ENCODE measurements at regions not wholly inside any gene's neighbourhood (a gene's known extent, or its start where the extent isn't known, plus 50 kb on each side); places are given as distances from the start of the nearest gene placed in this dataset.
"Not testable (repeated sequence)": the region's sequence is repeated elsewhere in the genome, so short reads cannot be mapped to it uniquely, and the experiment has no call there.

DNA sequence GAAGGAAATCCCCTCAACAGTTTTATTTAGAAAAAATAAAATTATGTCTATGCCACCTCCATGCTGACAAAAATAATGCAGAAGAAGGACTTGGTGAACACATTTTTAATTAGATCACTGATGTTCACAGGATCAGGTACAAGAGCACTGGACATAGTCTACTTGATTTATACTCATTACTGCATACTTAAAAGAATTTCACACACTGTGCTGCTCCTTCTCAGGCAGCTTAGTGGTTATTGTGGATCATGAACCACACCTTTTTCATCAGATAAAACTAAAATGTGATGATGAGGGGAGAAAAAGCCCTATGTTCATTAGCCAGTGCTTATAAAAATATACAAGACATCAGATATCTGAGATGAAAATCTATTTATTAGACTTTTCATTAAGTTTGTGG, 103.3 kb upstream of the DPH5 start:
- TF ChIP-seq, protein P1, sequence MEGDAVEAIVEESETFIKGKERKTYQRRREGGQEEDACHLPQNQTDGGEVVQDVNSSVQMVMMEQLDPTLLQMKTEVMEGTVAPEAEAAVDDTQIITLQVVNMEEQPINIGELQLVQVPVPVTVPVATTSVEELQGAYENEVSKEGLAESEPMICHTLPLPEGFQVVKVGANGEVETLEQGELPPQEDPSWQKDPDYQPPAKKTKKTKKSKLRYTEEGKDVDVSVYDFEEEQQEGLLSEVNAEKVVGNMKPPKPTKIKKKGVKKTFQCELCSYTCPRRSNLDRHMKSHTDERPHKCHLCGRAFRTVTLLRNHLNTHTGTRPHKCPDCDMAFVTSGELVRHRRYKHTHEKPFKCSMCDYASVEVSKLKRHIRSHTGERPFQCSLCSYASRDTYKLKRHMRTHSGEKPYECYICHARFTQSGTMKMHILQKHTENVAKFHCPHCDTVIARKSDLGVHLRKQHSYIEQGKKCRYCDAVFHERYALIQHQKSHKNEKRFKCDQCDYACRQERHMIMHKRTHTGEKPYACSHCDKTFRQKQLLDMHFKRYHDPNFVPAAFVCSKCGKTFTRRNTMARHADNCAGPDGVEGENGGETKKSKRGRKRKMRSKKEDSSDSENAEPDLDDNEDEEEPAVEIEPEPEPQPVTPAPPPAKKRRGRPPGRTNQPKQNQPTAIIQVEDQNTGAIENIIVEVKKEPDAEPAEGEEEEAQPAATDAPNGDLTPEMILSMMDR (conservative IDR thresholded peaks at IDR 0.05; ENCODE audit: low read length) = no peak
- DNase-seq (ENCODE audit: low read depth) = no peak
- no peak overlapping the region for H3K4me3 ChIP-seq (ENCODE audit: low read length)

DNA sequence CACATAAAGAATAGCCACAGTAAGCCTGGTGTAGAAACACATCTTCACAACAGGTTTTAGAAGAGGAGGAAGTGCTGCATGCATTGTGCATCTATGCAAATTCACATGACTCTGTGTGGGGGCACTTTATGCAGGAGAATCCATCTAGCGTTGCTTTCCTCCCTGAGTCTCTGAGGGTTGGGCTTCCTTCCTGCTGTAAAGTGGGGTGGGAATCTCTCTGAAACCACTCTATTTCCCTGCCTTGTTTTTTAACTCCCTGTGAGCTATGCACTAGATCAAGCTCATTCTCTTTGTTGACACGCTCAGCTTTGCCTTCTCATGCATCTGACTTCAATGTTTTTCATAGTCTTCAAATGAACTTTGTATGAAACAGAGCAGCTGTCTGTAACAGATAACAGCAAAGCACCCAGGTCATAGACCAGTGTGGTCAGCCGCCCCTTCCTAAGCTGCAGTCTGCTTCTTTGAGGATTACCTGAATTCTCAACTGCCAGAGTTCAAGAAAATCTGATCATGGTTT, 102.7 kb upstream of the DPH5 start:
- DNase-seq (ENCODE audit: low read depth) = no peak
- no peak overlapping the region for H3K4me3 ChIP-seq (ENCODE audit: low read length)
- TF ChIP-seq, protein P1 (conservative IDR thresholded peaks at IDR 0.05; ENCODE audit: low read length) = no peak

DNA sequence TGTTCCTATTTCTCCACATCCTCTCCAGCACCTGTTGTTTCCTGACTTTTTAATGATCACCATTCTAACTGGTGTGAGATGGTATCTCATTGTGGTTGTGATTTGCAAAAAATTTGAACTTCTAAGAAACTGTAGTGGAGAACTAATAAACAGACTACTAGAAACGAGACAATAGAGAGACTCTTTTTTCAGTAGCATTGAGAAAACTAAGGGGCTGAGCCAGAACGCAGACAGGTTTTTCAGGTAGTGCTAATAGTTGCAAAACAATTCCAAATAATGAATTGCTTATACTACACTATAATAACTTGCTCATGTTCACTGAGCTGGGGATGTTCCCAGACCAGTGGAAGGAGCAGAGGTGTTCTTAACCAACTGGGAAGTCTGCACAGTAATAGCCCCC, 98.8 kb upstream of the DPH5 start:
- H3K4me3 ChIP-seq (ENCODE audit: low read length) = no peak overlapping the region
- no peak for DNase-seq (ENCODE audit: low read depth)
- TF ChIP-seq, protein P1 (conservative IDR thresholded peaks at IDR 0.05; ENCODE audit: low read length) = no peak

DNA sequence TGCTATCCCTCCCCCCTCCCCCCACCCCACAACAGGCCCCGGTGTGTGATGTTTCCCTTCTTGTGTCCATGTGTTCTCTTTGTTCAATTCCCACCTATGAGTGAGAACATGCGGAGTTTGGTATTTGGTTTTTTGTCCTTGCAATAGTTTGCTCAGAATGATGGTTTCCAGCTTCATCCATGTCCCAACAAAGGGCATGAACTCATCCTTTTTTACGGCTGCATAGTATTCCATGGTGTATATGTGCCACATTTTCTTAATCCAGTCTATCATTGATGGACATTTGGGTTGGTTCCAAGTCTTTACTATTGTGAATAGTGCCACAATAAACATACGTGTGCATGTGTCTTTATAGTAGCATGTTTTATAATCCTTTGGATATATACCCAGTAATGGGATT, 98.3 kb upstream of the DPH5 start:
- not testable (repeated sequence) for H3K4me3 ChIP-seq (ENCODE audit: low read length); DNase-seq (ENCODE audit: low read depth)

DNA sequence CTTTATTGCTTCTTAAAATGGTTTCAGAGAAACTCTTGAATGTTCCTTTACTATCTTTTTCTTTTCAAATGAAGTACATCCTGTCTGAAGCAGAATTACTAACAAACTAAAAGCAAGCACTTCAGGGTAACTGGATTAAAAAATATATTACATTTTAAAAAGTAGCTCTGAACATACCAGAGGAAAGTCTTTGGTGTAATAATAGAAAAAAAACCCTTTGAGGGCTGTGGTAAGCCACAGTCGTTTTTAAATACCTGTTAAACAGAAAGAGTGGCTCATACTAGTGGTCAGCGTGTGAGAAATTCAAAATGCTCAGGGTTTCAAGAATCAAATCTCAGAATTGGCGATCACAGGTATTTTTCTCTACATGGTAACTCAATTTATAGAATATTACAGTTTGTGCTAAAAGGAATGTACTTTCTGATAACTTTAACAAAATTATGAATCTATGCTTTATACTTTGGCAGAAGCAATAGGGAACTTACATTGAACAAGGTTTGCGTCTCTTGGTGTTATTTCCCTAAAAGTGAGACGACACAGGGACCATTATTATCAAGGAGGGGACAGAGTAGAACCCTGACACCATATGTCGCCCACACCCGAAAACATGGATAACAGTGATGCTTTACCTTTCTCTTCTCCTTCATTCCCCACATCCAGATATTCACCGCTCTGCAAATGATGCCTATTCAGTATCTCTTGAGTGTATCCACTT, 97.0 kb upstream of the DPH5 start:
- no peak overlapping the region for H3K4me3 ChIP-seq (ENCODE audit: low read length)
- TF ChIP-seq, protein P1 (conservative IDR thresholded peaks at IDR 0.05; ENCODE audit: low read length) = no peak
- no peak for DNase-seq (ENCODE audit: low read depth)

DNA sequence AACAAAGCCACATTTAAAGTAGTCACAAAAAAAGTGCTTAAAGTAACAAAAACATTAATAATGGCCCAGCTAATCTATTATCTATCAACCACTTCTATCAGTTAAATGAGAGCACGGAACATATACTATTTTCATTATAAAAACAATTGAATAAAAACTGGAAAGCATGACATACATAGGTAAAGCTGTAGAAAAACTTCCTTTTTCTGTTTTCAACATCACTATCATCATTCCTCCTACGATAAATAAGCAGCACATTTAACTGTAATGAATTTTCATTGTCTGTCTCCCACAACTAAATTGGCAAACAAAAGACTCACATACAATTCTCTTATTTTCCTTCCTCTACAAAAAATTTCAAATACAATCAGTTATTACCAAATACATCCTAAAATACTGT, 96.4 kb upstream of the DPH5 start:
- TF ChIP-seq, protein P1 (conservative IDR thresholded peaks at IDR 0.05; ENCODE audit: low read length) = no peak
- no peak for DNase-seq (ENCODE audit: low read depth)

DNA sequence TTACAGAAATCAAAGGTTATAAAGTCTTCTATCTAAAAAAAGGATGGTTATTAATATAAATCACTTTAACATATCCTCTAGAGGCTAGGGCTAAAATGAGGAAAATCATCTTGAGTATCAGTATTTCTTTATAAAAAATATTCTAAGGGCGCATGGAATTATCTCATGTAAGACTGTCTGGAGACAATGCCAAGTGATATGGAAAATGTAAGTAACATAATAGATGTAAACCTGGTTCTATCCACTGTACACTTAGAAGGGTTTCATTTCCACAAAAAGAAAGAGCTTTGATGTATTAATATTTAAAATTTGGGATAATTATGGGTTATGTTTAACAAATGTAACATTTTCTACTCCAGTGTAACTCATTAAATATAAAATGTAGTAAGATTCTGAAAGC, 95.9 kb upstream of the DPH5 start:
- DNase-seq (ENCODE audit: low read depth) = no peak
- TF ChIP-seq, protein P1 (conservative IDR thresholded peaks at IDR 0.05; ENCODE audit: low read length) = no peak
- no peak overlapping the region for H3K4me3 ChIP-seq (ENCODE audit: low read length)

More for the DNA sequence above, 96.4 kb upstream of the DPH5 start:
- no peak overlapping the region for H3K4me3 ChIP-seq (ENCODE audit: low read length)

Measured in AG10803 (cell line).